H9 (cell line): ENCODE measurements at regions not wholly inside any gene's neighbourhood (a gene's known extent, or its start where the extent isn't known, plus 50 kb on each side); places are given as distances from the start of the nearest gene placed in this dataset.

ENCODE experiments used
- DNase-seq: peaks from one replicate; pipeline ENCODE4 v3.0.0-alpha.2; 2017
- H2AFZ ChIP-seq: one replicate; pipeline ENCODE4 v1.6.1; 2013; ENCODE audit warnings: mild to moderate bottlenecking, low read length, control low read depth, moderate library complexity
- H2AK5ac ChIP-seq: 2 replicates; pipeline ENCODE4 v1.6.1; 2013; ENCODE audit warnings: low read length, control low read depth, mixed read lengths; ENCODE audit not compliant: insufficient read length
- H2BK120ac ChIP-seq: one replicate; pipeline ENCODE4 v1.6.1; 2013; ENCODE audit warnings: low read depth, mild to moderate bottlenecking, low read length, control low read depth, inconsistent platforms; ENCODE audit not compliant: poor library complexity, severe bottlenecking
- H2BK12ac ChIP-seq: 2 replicates; pipeline ENCODE4 v1.6.1; 2013; ENCODE audit warnings: low read length, control low read depth, mixed read lengths, low read depth; ENCODE audit not compliant: insufficient read length
- H2BK15ac ChIP-seq: 2 replicates; pipeline ENCODE4 v1.6.1; 2013; ENCODE audit warnings: low read depth, low read length, control low read depth
- H2BK20ac ChIP-seq: one replicate; pipeline ENCODE4 v1.6.1; 2013; ENCODE audit warnings: low read depth, mild to moderate bottlenecking, low read length, control low read depth, inconsistent platforms; ENCODE audit not compliant: poor library complexity, severe bottlenecking
- H2BK5ac ChIP-seq: 2 replicates; pipeline ENCODE4 v1.6.1; 2013; ENCODE audit warnings: low read length, control low read depth, mixed read lengths; ENCODE audit not compliant: insufficient read length
- H3K14ac ChIP-seq: 2 replicates; pipeline ENCODE4 v1.6.1; 2013; ENCODE audit warnings: low read length, control low read depth; ENCODE audit not compliant: insufficient read depth
- H3K18ac ChIP-seq: 2 replicates; pipeline ENCODE4 v1.6.1; 2013; ENCODE audit warnings: low read depth, mild to moderate bottlenecking, mixed read lengths, low read length, control low read depth; ENCODE audit not compliant: insufficient read length
- H3K23ac ChIP-seq: 2 replicates; pipeline ENCODE4 v1.6.1; 2013; ENCODE audit warnings: low read length, control low read depth, mixed read lengths, low read depth; ENCODE audit not compliant: insufficient read length
- H3K23me2 ChIP-seq: 2 replicates; pipeline ENCODE4 v1.6.1; 2013; ENCODE audit warnings: low read depth, mild to moderate bottlenecking, mixed read lengths, low read length, control low read depth; ENCODE audit not compliant: insufficient read length, poor library complexity, severe bottlenecking
- H3K27ac ChIP-seq: 2 replicates; pipeline ENCODE4 v1.5.1; 2013; ENCODE audit warnings: low read length, control low read depth, mixed read lengths, low read depth; ENCODE audit not compliant: insufficient read length
- H3K27me3 ChIP-seq: 2 replicates; pipeline ENCODE4 v1.6.1; 2013; ENCODE audit warnings: low read length, control low read depth, inconsistent platforms; ENCODE audit not compliant: insufficient read depth
- H3K4ac ChIP-seq: 2 replicates; pipeline ENCODE4 v1.6.1; 2013; ENCODE audit warnings: low read depth, mild to moderate bottlenecking, control low read depth, inconsistent platforms, low read length, moderate library complexity
- H3K4me1 ChIP-seq: 2 replicates; pipeline ENCODE4 v1.6.1; 2013; ENCODE audit warnings: low read length, control low read depth, inconsistent platforms; ENCODE audit not compliant: insufficient read depth
- H3K4me2 ChIP-seq: 2 replicates; pipeline ENCODE4 v1.6.1; 2013; ENCODE audit warnings: low read length, control low read depth, mixed read lengths; ENCODE audit not compliant: insufficient read length, insufficient read depth
- H3K56ac ChIP-seq: 2 replicates; pipeline ENCODE4 v1.6.1; 2013; ENCODE audit warnings: low read depth, mild to moderate bottlenecking, mixed read lengths, low read length, control low read depth; ENCODE audit not compliant: insufficient read length
- H3K79me1 ChIP-seq: 2 replicates; pipeline ENCODE4 v1.6.1; 2013; ENCODE audit warnings: low read depth, mild to moderate bottlenecking, moderate library complexity, low read length, control low read depth, inconsistent platforms; ENCODE audit not compliant: insufficient read depth, poor library complexity, severe bottlenecking
- H3K79me2 ChIP-seq: 2 replicates; pipeline ENCODE4 v1.6.1; 2013; ENCODE audit warnings: low read length, control low read depth, inconsistent platforms; ENCODE audit not compliant: insufficient read depth
- H3K9ac ChIP-seq: 2 replicates; pipeline ENCODE4 v1.6.1; 2013; ENCODE audit warnings: low read length, control low read depth, mixed read lengths; ENCODE audit not compliant: insufficient read length; ENCODE audit errors: extremely low read depth
- H3K9me3 ChIP-seq: one replicate; pipeline ENCODE4 v1.6.1; 2013; ENCODE audit warnings: low read depth, low read length, inconsistent platforms; ENCODE audit not compliant: control insufficient read depth
- H3T11ph ChIP-seq: one replicate; pipeline ENCODE4 v1.6.1; 2013; ENCODE audit warnings: mild to moderate bottlenecking, low read length, control low read depth, inconsistent platforms
- H4K20me1 ChIP-seq: one replicate; pipeline ENCODE4 v1.6.1; 2013; ENCODE audit not compliant: control insufficient read depth, insufficient read length, insufficient read depth
- H4K5ac ChIP-seq: 2 replicates; pipeline ENCODE4 v1.6.1; 2013; ENCODE audit warnings: low read depth, mild to moderate bottlenecking, mixed read lengths, low read length, control low read depth; ENCODE audit not compliant: insufficient read length
- H4K8ac ChIP-seq: replicated peaks from 2 replicates; pipeline ENCODE4 v1.6.1; 2013; ENCODE audit warnings: low read length, control low read depth, mixed read lengths, low read depth; ENCODE audit not compliant: insufficient read length
- H4K91ac ChIP-seq: 2 replicates; pipeline ENCODE4 v1.6.1; 2013; ENCODE audit warnings: low read depth, mild to moderate bottlenecking, moderate library complexity, mixed read lengths, low read length, control low read depth; ENCODE audit not compliant: insufficient read length
- H3K27ac Mint-ChIP-seq, 3 experiments: 2 replicates in 2 of 3; 3 replicates in 1 of 3; pipeline ENCODE4 v1.8.0; 2020 to 2021; ENCODE audit warnings: mixed read lengths in 3 of 3, mild to moderate bottlenecking in 1 of 3, moderate library complexity in 1 of 3
- H3K27me3 Mint-ChIP-seq: 2 replicates; pipeline ENCODE4 v1.8.0; 2021; ENCODE audit warnings: low read depth, mild to moderate bottlenecking, moderate library complexity, mixed read lengths
- H3K36me3 Mint-ChIP-seq, 3 experiments: 2 replicates in 2 of 3; 3 replicates in 1 of 3; pipeline ENCODE4 v1.8.0; 2020 to 2021; ENCODE audit warnings: low read depth in 3 of 3, mixed read lengths in 3 of 3; ENCODE audit not compliant: insufficient read depth in 1 of 3
- H3K4me1 Mint-ChIP-seq, 2 experiments: 2 replicates each; pipeline ENCODE4 v1.8.0; 2020; ENCODE audit warnings: mixed read lengths in 2 of 2
- H3K4me3 Mint-ChIP-seq, 2 experiments: 2 replicates in 1 of 2; 3 replicates in 1 of 2; pipeline ENCODE4 v1.8.0; 2020 to 2021; ENCODE audit warnings: mild to moderate bottlenecking in 2 of 2, mixed read lengths in 2 of 2, moderate library complexity in 1 of 2
- H3K9me3 Mint-ChIP-seq, 2 experiments: 2 replicates in 1 of 2; 3 replicates in 1 of 2; pipeline ENCODE4 v1.8.0; 2020; ENCODE audit warnings: mild to moderate bottlenecking in 2 of 2, mixed read lengths in 2 of 2, moderate library complexity in 1 of 2
- WGBS: extraction: QIAGEN DNeasy Blood & Tissue Kit; methylation state at CpG from one replicate; pipeline ENCODE4 v1.1.7; 2013; ENCODE audit warnings: missing lambda C conversion rate, low lambda C conversion rate, mixed read lengths; ENCODE audit not compliant: insufficient read length; ENCODE audit errors: extremely low coverage; 5-methylcytosine and 5-hydroxymethylcytosine counted together
- TF ChIP-seq, protein P1 (sequence below): fragments of 200-600 bp; sonication (generic); conservative IDR thresholded peaks from 3 replicates; pipeline ENCODE4 v1.8.0; 2021; ENCODE audit warnings: antibody characterized with exemption, mild to moderate bottlenecking

DNA sequence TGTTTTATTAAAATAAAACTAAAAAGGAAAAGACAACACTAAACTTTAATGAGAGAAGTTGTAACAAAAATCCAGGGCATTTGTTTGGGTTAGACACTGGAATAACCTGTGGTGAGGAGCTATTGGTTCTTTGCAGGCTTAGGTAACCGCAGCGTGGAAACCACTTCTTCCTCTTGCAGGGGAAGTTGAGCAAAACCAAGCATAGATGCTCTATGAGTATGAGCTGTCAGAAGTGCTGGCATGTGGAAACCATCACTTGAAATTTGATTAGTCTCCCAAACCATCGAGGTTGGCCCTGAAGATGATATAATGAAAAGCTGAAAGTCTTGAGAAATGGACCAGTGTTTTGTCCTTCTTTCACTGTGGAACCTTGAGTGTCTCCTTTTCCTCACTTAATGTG, 127.1 kb upstream of the RBMS3 start:
- H3K4me2 ChIP-seq, result no peak overlapping the region
- H3T11ph ChIP-seq, result no peak overlapping the region
- no peak overlapping the region for H4K8ac ChIP-seq
- no peaks in the 10 kb centered on the region for H3K79me1 ChIP-seq
- no peak overlapping the region for H3K4me3 Mint-ChIP-seq
- H3K4me1 Mint-ChIP-seq, result peaks cover 13 to 14% of the 10 kb centered on the region in 2 experiments
- no CpG with 5 or more reads among the region's 3 CpGs for WGBS
- H3K18ac ChIP-seq, result no peak overlapping the region
- H3K9me3 Mint-ChIP-seq, result no peaks in the 10 kb centered on the region
- H3K56ac ChIP-seq, result no peak overlapping the region
- no peaks in the 10 kb centered on the region for H4K20me1 ChIP-seq
- no peak overlapping the region for H3K23ac ChIP-seq
- no peak overlapping the region for H2BK20ac ChIP-seq
- no peak overlapping the region for H2AK5ac ChIP-seq
- no peak overlapping the region for H3K4ac ChIP-seq
- no peak overlapping the region for H2BK15ac ChIP-seq
- no peaks in the 10 kb centered on the region for H3K79me2 ChIP-seq
- no peak overlapping the region for H2AFZ ChIP-seq
- H3K9ac ChIP-seq, result no peak overlapping the region
- no peaks in the 10 kb centered on the region; the same call in 1 of the 2 replicates for H3K4me1 ChIP-seq
- H3K9me3 ChIP-seq, result no peaks in the 10 kb centered on the region
- H4K5ac ChIP-seq, result no peak overlapping the region
- TF ChIP-seq, protein P1, sequence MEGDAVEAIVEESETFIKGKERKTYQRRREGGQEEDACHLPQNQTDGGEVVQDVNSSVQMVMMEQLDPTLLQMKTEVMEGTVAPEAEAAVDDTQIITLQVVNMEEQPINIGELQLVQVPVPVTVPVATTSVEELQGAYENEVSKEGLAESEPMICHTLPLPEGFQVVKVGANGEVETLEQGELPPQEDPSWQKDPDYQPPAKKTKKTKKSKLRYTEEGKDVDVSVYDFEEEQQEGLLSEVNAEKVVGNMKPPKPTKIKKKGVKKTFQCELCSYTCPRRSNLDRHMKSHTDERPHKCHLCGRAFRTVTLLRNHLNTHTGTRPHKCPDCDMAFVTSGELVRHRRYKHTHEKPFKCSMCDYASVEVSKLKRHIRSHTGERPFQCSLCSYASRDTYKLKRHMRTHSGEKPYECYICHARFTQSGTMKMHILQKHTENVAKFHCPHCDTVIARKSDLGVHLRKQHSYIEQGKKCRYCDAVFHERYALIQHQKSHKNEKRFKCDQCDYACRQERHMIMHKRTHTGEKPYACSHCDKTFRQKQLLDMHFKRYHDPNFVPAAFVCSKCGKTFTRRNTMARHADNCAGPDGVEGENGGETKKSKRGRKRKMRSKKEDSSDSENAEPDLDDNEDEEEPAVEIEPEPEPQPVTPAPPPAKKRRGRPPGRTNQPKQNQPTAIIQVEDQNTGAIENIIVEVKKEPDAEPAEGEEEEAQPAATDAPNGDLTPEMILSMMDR, result no peak
- no peaks in the 10 kb centered on the region for H3K27me3 Mint-ChIP-seq
- no peak overlapping the region for H3K14ac ChIP-seq
- no peaks in the 10 kb centered on the region for H3K36me3 Mint-ChIP-seq
- no peaks in the 10 kb centered on the region for H3K27me3 ChIP-seq
- H4K91ac ChIP-seq, result no peak overlapping the region
- H2BK5ac ChIP-seq, result no peak overlapping the region
- DNase-seq, result no peak
- H3K27ac ChIP-seq, result no peak overlapping the region
- H3K23me2 ChIP-seq, result no peaks in the 10 kb centered on the region
- H2BK120ac ChIP-seq, result no peak overlapping the region
- no peak overlapping the region for H3K27ac Mint-ChIP-seq
- H2BK12ac ChIP-seq, result no peak overlapping the region
